Endothelial cell of umbilical vein (primary cell): ENCODE measurements at regions not wholly inside any gene's neighbourhood (a gene's known extent, or its start where the extent isn't known, plus 50 kb on each side); places are given as distances from the start of the nearest gene placed in this dataset.

Experiments
- BruUV-seq: library from RNA; stranded (reverse); fragments of 400-500 nt; replicated peaks from 2 replicates; lab custom pipeline; 2021; lab: Mats Ljungman, UMichigan
- CTCF ChIA-PET: fragments of 300-600, 350-600 bp; sonication (Branson Sonifier 250); formaldehyde crosslinking; loops from one replicate; lab custom pipeline; 2021; ENCODE audit warnings: antibody characterized with exemption, inconsistent platforms; lab: Charles Lee
- POLR2A ChIA-PET: fragments of 300-600, 350-600 bp; sonication (Branson Sonifier 250); formaldehyde crosslinking; loops from one replicate; lab custom pipeline; 2021; ENCODE audit warnings: antibody characterized with exemption, inconsistent platforms; lab: Charles Lee
- DNase-seq: peaks from one replicate; pipeline ENCODE4 v3.0.0-alpha.2; 2011; ENCODE audit warnings: low read depth, low spot score
- FAIRE-seq: peaks from 2 replicates; lab custom pipeline; 2011; peaks lifted over from hg19 to GRCh38; lab: Jason Lieb, UNC
- H2AFZ ChIP-seq: 2 replicates; pipeline ENCODE4 v1.6.0; 2012; ENCODE audit warnings: low read depth, low read length, control low read depth, inconsistent platforms
- H3K27ac ChIP-seq: 2 replicates; pipeline ENCODE4 v1.5.1; 2011; ENCODE audit warnings: low read depth, mild to moderate bottlenecking, control low read depth, low read length, moderate library complexity; ENCODE audit not compliant: insufficient read depth
- H3K27me3 ChIP-seq, 2 experiments: 2 replicates each; pipeline versions ENCODE4 v1.6.0 to v1.6.1; 2011; ENCODE audit warnings: low read length in 2 of 2, mixed read lengths in 1 of 2; ENCODE audit not compliant: control insufficient read depth in 2 of 2, insufficient read depth in 2 of 2
- H3K36me3 ChIP-seq, 2 experiments: 2 replicates in 1 of 2; 3 replicates in 1 of 2; pipeline ENCODE4 v1.5.1; 2011; ENCODE audit warnings: low read length in 2 of 2, mild to moderate bottlenecking in 1 of 2, moderate library complexity in 1 of 2; ENCODE audit not compliant: control insufficient read depth in 2 of 2, insufficient read depth in 2 of 2; ENCODE audit errors: extremely low read depth in 1 of 2
- H3K4me1 ChIP-seq: 3 replicates; pipeline ENCODE4 v1.5.1; 2011; ENCODE audit warnings: mild to moderate bottlenecking, low read length; ENCODE audit not compliant: control insufficient read depth, insufficient read depth; ENCODE audit errors: extremely low read depth
- H3K4me2 ChIP-seq: 2 replicates; pipeline ENCODE4 v1.6.1; 2011; ENCODE audit warnings: low read length, control low read depth, mixed read lengths; ENCODE audit not compliant: insufficient read depth
- H3K4me3 ChIP-seq, 3 experiments: fragments of 200-600 bp in 1 of 3; sonication (generic), shearing (Covaris generic) in 1 of 3; replicated peaks in 1 of 3; 2 replicates each; pipeline ENCODE4 v1.5.1; 2011 to 2016; ENCODE audit warnings: control low read depth in 3 of 3, low read length in 3 of 3, mild to moderate bottlenecking in 2 of 3, inconsistent platforms in 1 of 3, low read depth in 1 of 3, moderate library complexity in 1 of 3; ENCODE audit not compliant: insufficient read depth in 1 of 3
- H3K79me2 ChIP-seq: 2 replicates; pipeline ENCODE4 v1.6.0; 2012; ENCODE audit warnings: low read length, inconsistent platforms; ENCODE audit not compliant: control insufficient read depth, insufficient read depth
- H3K9ac ChIP-seq: replicated peaks from 2 replicates; pipeline ENCODE3; 2011; ENCODE audit warnings: low read length, control low read depth; ENCODE audit not compliant: insufficient read depth; ENCODE audit errors: extremely low read depth
- H3K9me1 ChIP-seq: replicated peaks from 3 replicates; pipeline ENCODE4 v1.6.0; 2011; ENCODE audit warnings: mild to moderate bottlenecking, low read length; ENCODE audit not compliant: control insufficient read depth, insufficient read depth; ENCODE audit errors: extremely low read depth
- H3K9me3 ChIP-seq: replicated peaks from 2 replicates; pipeline ENCODE4 v1.5.1; 2012; ENCODE audit warnings: low read length, inconsistent platforms; ENCODE audit not compliant: control insufficient read depth, insufficient read depth
- H4K20me1 ChIP-seq: replicated peaks from 2 replicates; pipeline ENCODE3; 2011; ENCODE audit warnings: mild to moderate bottlenecking, low read length; ENCODE audit not compliant: control insufficient read depth, insufficient read depth; ENCODE audit errors: extremely low read depth
- CTCF ChIP-seq, 2 donors: IDR thresholded peaks; 1 replicate in 1 of 2; 2 replicates in 1 of 2; pipeline ENCODE4 v1.5.1; 2011; ENCODE audit warnings: low read length in 2 of 2, mild to moderate bottlenecking in 2 of 2, moderate library complexity in 2 of 2, control low read depth in 1 of 2, inconsistent platforms in 1 of 2, low read depth in 1 of 2; ENCODE audit not compliant: insufficient read depth in 1 of 2; ENCODE audit errors: extremely low read depth in 1 of 2
- EZH2 ChIP-seq: IDR thresholded peaks from 2 replicates; pipeline ENCODE4 v1.6.1; 2012; ENCODE audit warnings: borderline replicate concordance, low read depth, mild to moderate bottlenecking, moderate library complexity, low read length, inconsistent platforms; ENCODE audit not compliant: severe bottlenecking
- FOS ChIP-seq: IDR thresholded peaks from 2 replicates; pipeline ENCODE4 v1.6.1; 2011; ENCODE audit warnings: mild to moderate bottlenecking, low read length, moderate library complexity, borderline replicate concordance; ENCODE audit not compliant: insufficient read depth
- GATA2 ChIP-seq: IDR thresholded peaks from 2 replicates; pipeline ENCODE4 v1.7.0; 2011; ENCODE audit warnings: low read depth, mild to moderate bottlenecking, moderate library complexity, mixed read lengths, low read length; ENCODE audit not compliant: insufficient read length, insufficient read depth
- JUN ChIP-seq: IDR thresholded peaks from 2 replicates; pipeline ENCODE4 v1.6.1; 2011; ENCODE audit warnings: borderline replicate concordance, low read depth; ENCODE audit not compliant: insufficient read length, insufficient read depth
- MAX ChIP-seq: IDR thresholded peaks from 2 replicates; pipeline ENCODE4 v1.6.1; 2011; ENCODE audit not compliant: insufficient read depth, insufficient read length
- MYC ChIP-seq: IDR thresholded peaks from one replicate; pipeline ENCODE4 v1.6.1; 2011; ENCODE audit warnings: mild to moderate bottlenecking, low read depth, low read length
- POLR2A ChIP-seq: IDR thresholded peaks from 2 replicates; pipeline ENCODE4 v1.6.1; 2012; ENCODE audit warnings: low read depth, mild to moderate bottlenecking, control low read depth, low read length
- POLR2AphosphoS5 ChIP-seq: IDR thresholded peaks from 2 replicates; pipeline ENCODE4 v1.6.1; 2012; ENCODE audit warnings: low read depth, mild to moderate bottlenecking, control low read depth, low read length, moderate library complexity; ENCODE audit not compliant: insufficient read depth
- dilution Hi-C: fragments of 300-500 bp; cut with MboI; formaldehyde crosslinking; loops from one replicate; pipeline ENCODE4 v1.15.0; 2019; ENCODE audit warnings: low sequenced_read_pairs; ENCODE audit not compliant: extremely low pct_ligation_motif_present
- intact Hi-C: fragments of 100-400 bp; cut with micrococcal nuclease; formaldehyde crosslinking; loops from one replicate; pipeline ENCODE4 v1.10.0; 2022

GRCh38 chr2:7904319-7904718 is 777.5 kb upstream of the ID2 start:
- BruUV-seq = no TSS peak
- Histone ChIP-seq H3K4me1 (no peaks in the 10 kb centered on the region), H3K36me3 (no peaks in the 10 kb centered on the region), H3K4me2 (no peak overlapping the region), H3K9me1 (no peaks in the 10 kb centered on the region), H3K9me3 (peaks cover 6% of the 10 kb centered on the region), H3K27me3 (no peaks in the 10 kb centered on the region), H3K27ac (no peak overlapping the region), H3K9ac (no peak overlapping the region), H2AFZ (no peak overlapping the region), H4K20me1 (no peaks in the 10 kb centered on the region), H3K79me2 (no peaks in the 10 kb centered on the region), H3K4me3 (no peak overlapping the region)
- FAIRE-seq (no peak), DNase-seq (no peak)
- dilution Hi-C loops (no loop called here), intact Hi-C loops (no loop called here)
- ChIA-PET CTCF (no interaction called here), POLR2A (no interaction called here)
- TF ChIP-seq GATA2 = no peak
- TF ChIP-seq JUN = no peak
- TF ChIP-seq POLR2AphosphoS5 = no peak
- TF ChIP-seq MAX = no peak
- no peak for TF ChIP-seq POLR2A
- no peak for TF ChIP-seq FOS
- TF ChIP-seq MYC = no peak
- no peak for TF ChIP-seq CTCF (IDR thresholded peaks at IDR 0.05; ENCODE audit: extremely low read depth in 1 of 2, insufficient read depth in 1 of 2, low read depth in 1 of 2, low read length in 2 of 2)
- TF ChIP-seq EZH2 = no peak
